NCI-H774 (cell line): ENCODE measurements at regions not wholly inside any gene's neighbourhood (a gene's known extent, or its start where the extent isn't known, plus 50 kb on each side); places are given as distances from the start of the nearest gene placed in this dataset.

ENCODE experiments used
- DNase-seq: peaks from one replicate; lab custom pipeline; 2025; lab: John Stamatoyannopoulos, UW

- DNase-seq: no peak
Measured at GRCh38 chr21:41671859-41672542, 94.9 kb downstream of the RIPK4 start.

- DNase-seq: no peak
Measured at GRCh38 chr21:41671212-41671762, 95.6 kb downstream of the RIPK4 start.

- DNase-seq: no peak
Measured at GRCh38 chr21:41670056-41670805, 96.6 kb downstream of the RIPK4 start.

GRCh38 chr21:41669533-41669830 is 97.4 kb downstream of the RIPK4 start:
- DNase-seq: no peak

GRCh38 chr21:41668686-41669532 is 97.9 kb downstream of the RIPK4 start:
- no peak for DNase-seq

- no peak for DNase-seq
Measured at GRCh38 chr21:41668051-41668541, 98.8 kb downstream of the RIPK4 start.

- no peak for DNase-seq
Measured at GRCh38 chr21:41667136-41667535, 99.7 kb downstream of the RIPK4 start.

- no peak for DNase-seq
Measured at GRCh38 chr21:41666641-41667081, 100.2 kb downstream of the RIPK4 start.

GRCh38 chr21:41665766-41666595 is 100.9 kb downstream of the RIPK4 start:
- no peak for DNase-seq

GRCh38 chr21:41664881-41665765 is 101.7 kb downstream of the RIPK4 start:
- no peak for DNase-seq

GRCh38 chr21:41663805-41664788 is 102.8 kb downstream of the RIPK4 start:
- DNase-seq: no peak

GRCh38 chr21:41662761-41663160 is 104.1 kb downstream of the RIPK4 start:
- no peak for DNase-seq

- no peak for DNase-seq
Measured at GRCh38 chr21:41662161-41662560, 104.7 kb downstream of the RIPK4 start.

- no peak for DNase-seq
Measured at GRCh38 chr21:41660748-41661147, 106.1 kb downstream of the RIPK4 start.

- DNase-seq: no peak
Measured at GRCh38 chr21:41659791-41660560, 106.9 kb downstream of the RIPK4 start.

GRCh38 chr21:41656946-41657525 is 109.8 kb downstream of the RIPK4 start:
- DNase-seq: no peak

- no peak for DNase-seq
Measured at GRCh38 chr21:41655259-41655658, 111.6 kb downstream of the RIPK4 start.

GRCh38 chr21:41653954-41654491 is 112.8 kb downstream of the RIPK4 start:
- DNase-seq: no peak
